ENCODE measurements at regions not wholly inside any gene's neighbourhood (a gene's known extent, or its start where the extent isn't known, plus 50 kb on each side); places are given as distances from the start of the nearest gene placed in this dataset.

GRCh38 chr12:114955414-114956014 is 271.5 kb upstream of the TBX3 start:
- H3K36me3 Mint-ChIP-seq (ENCODE audit: unreplicated experiment): no peaks in the 10 kb centered on the region
- no peaks in the 10 kb centered on the region for H3K9me3 Mint-ChIP-seq (ENCODE audit: unreplicated experiment)
- no peaks in the 10 kb centered on the region for H3K4me1 Mint-ChIP-seq (ENCODE audit: unreplicated experiment)
- no peak overlapping the region for H3K27ac Mint-ChIP-seq (ENCODE audit: unreplicated experiment)
- no peak overlapping the region for H3K4me3 Mint-ChIP-seq (ENCODE audit: unreplicated experiment)
- no peak for DNase-seq (ENCODE audit: extremely low spot score, unreplicated experiment)
- H3K27me3 Mint-ChIP-seq (ENCODE audit: unreplicated experiment): no peaks in the 10 kb centered on the region
- no peak for TF ChIP-seq CTCF (IDR thresholded peaks at IDR 0.05)

- Mint-ChIP-seq H3K36me3 (ENCODE audit: unreplicated experiment) (no peaks in the 10 kb centered on the region), H3K4me1 (ENCODE audit: unreplicated experiment) (no peaks in the 10 kb centered on the region), H3K27ac (ENCODE audit: unreplicated experiment) (no peak overlapping the region), H3K27me3 (ENCODE audit: unreplicated experiment) (no peaks in the 10 kb centered on the region), H3K9me3 (ENCODE audit: unreplicated experiment) (no peaks in the 10 kb centered on the region), H3K4me3 (ENCODE audit: unreplicated experiment) (no peak overlapping the region)
- no peak for TF ChIP-seq CTCF (IDR thresholded peaks at IDR 0.05)
- no peak for DNase-seq (ENCODE audit: extremely low spot score, unreplicated experiment)
Observed at GRCh38 chr12:114954511-114955055, 270.6 kb upstream of the TBX3 start.

DNA sequence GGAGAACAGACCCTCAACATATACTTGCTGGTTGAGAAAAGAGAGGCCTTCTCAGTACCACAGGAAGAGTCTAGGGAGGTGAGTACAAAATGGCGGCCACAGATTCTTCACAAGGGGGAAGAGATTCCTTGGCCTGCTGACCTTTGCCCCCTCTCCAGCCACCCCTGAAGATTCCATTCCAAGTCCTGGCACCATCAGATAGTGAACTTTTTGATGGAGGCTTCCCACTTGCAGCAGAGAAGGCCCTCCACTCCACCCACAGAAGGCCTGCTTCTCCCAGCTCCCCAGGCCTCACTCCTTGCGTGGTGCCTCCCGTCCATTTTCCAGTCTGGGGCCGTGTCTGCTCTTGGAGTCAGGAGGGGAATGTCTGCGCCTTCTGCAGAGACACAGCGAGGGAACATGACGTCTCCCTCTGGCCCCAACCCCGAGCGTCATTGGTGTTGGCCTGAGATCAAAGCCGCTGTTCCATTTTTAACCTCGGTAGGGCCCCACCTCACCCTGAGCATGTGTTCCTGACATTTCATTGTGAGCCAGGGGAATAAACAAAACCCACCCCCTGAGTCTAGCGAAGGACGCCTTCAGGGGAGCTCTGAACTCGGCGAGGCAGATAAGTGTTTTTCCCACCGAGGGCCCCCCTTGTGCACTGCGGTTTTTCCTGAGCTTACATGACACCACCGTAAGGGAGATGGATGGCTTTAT is 268.7 kb upstream of the TBX3 start:
- no peak for TF ChIP-seq CTCF (IDR thresholded peaks at IDR 0.05)
- DNase-seq (ENCODE audit: extremely low spot score, unreplicated experiment): no peak
- Mint-ChIP-seq H3K4me3 (ENCODE audit: unreplicated experiment) (no peak overlapping the region), H3K27me3 (ENCODE audit: unreplicated experiment) (no peaks in the 10 kb centered on the region), H3K4me1 (ENCODE audit: unreplicated experiment) (no peaks in the 10 kb centered on the region), H3K36me3 (ENCODE audit: unreplicated experiment) (no peaks in the 10 kb centered on the region), H3K9me3 (ENCODE audit: unreplicated experiment) (no peaks in the 10 kb centered on the region), H3K27ac (ENCODE audit: unreplicated experiment) (no peak overlapping the region)

- H3K27ac Mint-ChIP-seq (ENCODE audit: unreplicated experiment): no peak overlapping the region
- H3K4me3 Mint-ChIP-seq (ENCODE audit: unreplicated experiment): no peak overlapping the region
- no peaks in the 10 kb centered on the region for H3K9me3 Mint-ChIP-seq (ENCODE audit: unreplicated experiment)
Observed at GRCh38 chr12:114949058-114949820, 265.3 kb upstream of the TBX3 start.

More at GRCh38 chr12:114949058-114949820, 265.3 kb upstream of the TBX3 start:
- peaks cover 4% of the 10 kb centered on the region for H3K27me3 Mint-ChIP-seq (ENCODE audit: unreplicated experiment)
- H3K36me3 Mint-ChIP-seq (ENCODE audit: unreplicated experiment): no peaks in the 10 kb centered on the region
- DNase-seq (ENCODE audit: extremely low spot score, unreplicated experiment): no peak
- H3K4me1 Mint-ChIP-seq (ENCODE audit: unreplicated experiment): no peaks in the 10 kb centered on the region
- TF ChIP-seq CTCF (IDR thresholded peaks at IDR 0.05): no peak
